DMS153 treated with DMSO at 0.1 percent for 48 hours (cell line): ENCODE measurements at regions not wholly inside any gene's neighbourhood (a gene's known extent, or its start where the extent isn't known, plus 50 kb on each side); places are given as distances from the start of the nearest gene placed in this dataset.
A peak's percentile ranks its signal among the peaks of the same experiment; 100 is the strongest.

ENCODE experiments used
- DNase-seq: peaks from one replicate; lab custom pipeline; 2025; ENCODE audit not compliant: unreplicated experiment; lab: John Stamatoyannopoulos, UW

DNA sequence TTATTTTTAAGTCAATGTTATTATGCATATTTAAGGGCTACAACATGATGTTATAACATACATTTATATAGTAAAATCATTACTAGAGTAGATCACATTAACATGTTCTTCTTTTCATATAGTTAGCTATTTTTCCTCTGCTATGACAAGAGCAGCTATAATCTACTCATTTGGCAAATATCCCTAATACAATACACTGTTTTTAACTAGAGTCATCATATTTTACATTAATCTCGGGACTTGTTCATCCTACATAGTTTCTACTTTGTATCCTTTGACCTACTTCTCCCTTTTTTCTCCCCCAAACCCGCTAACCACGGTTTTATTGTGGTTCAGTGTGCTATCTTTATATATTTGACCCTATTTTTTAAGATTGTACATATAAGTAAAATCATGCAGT lies 249.0 kb downstream of the EPM2A start:
- no peak for DNase-seq

DNA sequence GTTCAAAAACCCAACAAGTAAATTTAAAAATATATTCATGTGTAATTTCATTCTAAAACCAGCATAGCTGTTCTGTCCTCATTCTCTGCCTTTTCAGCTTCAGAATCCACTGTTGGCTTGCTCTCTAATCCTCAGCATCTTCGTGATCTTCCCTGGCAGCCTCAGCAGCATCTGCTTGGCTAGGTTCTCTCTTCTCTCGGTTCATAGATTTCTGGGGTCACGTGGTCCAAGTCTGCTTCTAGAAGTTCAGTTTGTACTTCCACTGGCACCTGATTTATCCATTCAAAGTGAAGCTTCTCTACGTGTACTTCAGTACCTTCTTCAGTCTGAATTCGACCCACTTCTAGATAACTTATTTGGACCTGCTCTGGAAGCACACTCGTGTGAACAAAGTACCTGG lies 245.7 kb downstream of the EPM2A start:
- DNase-seq, result no peak

DNA sequence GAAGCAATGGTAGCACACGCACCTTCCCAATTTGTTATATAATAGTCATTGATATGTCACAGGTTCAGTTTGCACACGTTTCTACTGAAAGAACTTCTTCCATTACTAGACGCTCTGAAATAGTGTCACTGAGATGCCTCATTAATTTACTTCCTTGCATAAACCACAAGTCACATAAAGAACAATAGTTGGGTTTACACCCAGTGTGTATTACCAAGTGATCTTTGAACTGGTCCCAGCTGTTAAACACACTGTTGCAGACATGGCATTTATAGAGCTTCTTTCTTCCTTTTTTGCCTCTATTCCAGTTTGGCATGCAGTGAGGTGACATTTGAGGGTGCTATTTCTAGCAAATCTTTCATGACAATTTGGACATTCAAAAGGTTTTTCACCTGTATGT lies 245.3 kb downstream of the EPM2A start:
- no peak for DNase-seq

DNA sequence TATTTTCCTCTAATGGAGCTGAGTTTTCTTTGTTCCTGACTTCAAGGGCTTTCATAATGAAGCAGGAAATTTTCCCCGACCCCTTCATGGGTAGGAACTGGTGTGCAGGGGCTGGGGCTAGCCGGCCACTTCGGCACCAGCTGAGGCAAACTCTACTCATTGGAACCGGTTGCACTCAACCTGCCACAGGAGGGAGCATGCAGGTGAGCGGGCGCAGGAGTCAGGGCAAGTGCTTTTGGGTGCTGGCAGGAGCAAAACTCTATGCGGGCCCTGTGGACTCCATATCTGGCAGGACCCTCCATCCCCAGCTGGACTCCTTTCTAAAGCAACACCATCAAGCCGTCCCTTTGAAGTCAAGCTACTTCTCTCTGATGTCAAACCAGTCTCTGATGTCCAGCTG lies 244.2 kb downstream of the EPM2A start:
- DNase-seq, result no peak

DNA sequence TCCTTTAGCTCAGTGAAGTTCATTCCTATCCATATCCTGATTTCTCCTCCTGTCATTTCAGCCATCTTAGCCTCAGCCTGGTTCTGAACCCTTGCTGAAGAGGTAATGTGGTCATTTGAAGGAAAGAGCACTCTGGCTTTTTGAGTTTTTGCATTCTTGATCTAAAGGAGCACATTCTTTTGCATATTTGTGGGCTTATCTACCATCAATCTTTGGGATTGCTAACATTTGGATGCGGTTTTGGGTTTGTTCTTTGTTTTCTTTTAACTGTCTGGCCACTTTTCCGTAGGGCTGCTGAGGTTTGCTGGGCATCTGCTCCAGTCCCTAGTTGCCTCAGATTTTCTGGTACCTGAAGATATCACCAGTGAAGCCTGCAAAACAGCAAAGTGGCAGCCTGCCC lies 238.3 kb downstream of the EPM2A start:
- DNase-seq, result no peak

DNA sequence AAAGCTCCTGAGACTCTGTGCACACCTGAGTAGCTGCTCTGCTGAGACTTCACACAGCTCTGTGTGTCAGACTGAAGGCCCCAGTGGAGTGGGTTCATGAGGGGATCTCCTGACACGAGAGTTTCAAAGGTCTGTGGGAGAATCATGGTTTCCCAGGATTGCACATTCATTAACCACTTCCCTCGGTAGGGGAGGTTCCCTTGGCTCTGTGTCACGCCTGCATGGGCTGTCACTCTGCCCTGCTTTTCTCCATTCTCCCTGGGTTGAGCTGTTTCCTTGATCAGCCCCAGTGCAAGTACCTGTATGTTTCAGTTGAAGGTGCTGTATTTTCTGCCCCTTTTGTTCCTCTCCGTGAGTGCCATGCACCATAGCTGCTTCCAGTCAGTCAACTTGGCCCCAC lies 236.9 kb downstream of the EPM2A start:
- DNase-seq, result no peak

DNA sequence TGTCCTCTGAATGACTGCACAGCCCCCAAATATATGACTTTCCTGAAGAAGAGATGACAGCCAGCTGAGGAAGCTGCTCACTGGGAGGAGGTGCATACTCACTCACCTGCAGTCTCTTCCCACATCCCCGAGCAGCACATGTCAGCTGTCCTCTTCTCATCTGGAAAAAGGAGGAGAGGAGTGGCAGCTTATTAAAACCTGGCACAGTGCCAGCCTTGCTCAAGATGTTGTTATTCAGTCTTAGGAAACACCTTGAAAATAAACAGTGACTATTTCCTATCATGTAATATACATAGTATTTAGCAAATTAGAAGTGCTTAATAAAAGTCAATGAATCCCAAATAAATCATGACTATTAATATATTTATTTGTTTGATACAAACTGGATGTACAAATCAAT lies 232.9 kb downstream of the EPM2A start:
- DNase-seq, result peak; percentile 13

DNA sequence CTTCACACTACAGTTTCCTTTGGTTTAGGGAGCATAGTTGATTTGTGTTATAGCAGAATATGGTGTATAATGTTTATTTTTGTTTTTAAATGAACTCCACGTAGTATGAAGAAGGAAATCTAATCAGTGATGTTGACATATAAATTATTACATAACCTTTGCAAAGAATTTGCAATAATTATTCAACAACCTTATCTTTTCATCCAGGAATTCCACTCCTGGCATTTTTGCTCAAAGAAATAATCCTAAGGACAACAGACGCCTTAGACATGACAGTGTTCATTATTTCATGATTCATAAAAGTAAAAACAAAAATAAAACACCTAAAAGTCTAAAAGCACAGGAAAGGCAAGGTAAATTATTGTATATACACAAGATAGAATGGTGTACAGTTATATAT lies 229.2 kb downstream of the EPM2A start:
- no peak for DNase-seq

DNA sequence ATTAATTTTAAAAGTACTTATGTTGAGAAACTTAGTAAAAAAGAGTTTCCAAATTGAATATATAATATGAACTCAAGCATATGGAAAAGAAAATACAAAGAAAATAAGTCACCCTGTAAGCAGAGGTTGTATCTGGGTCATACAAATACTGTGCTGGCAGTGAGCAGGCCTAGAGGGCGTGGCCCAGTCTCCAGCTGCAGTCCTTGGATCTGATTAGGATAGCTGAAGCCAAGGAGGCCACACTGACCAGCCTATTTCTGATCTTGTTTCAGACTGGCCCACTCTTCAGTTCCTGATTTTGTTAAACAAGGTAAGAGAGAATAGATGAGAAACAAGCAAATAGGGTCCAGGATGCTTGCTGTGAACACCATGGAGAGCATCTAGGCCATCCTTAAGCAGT lies 228.8 kb downstream of the EPM2A start:
- DNase-seq, result no peak

DNA sequence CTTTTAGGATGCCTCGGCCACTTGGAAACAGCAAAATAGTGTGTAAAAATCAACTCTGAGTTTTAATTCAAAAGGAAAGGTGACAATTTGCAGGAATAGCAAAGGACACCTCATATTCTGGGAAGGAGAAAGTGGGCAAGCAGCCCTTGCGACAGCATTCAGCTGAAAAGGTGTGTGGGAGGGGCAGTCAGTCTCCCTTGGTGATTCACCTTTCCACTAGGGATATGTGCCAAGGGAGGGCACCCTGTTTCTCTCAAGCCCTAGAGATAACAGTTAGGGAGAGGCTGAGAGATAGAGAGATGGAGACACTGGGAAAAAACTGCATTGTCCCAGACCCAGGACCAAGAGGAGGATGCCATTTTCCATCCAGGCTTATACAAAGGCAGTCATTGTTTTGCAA lies 228.1 kb downstream of the EPM2A start:
- no peak for DNase-seq

DNA sequence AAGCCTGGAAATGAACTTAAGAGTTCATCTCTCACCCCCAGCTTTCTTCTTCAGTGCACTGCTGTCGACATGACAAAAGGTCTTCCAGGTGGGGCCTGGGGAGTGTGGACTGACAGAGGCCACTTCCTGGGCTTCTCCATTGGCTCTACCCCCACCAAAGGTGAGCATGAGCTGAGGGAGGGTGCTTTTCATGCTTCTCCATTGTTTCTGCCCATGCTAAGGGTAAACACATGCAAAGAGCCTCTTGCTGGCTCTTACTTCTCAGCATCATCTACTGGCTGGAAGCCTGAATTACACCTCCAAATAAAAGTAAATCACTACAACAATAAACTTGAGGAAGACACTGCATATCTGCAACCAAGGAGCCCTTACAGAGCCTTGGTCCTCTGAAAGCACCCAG lies 227.2 kb downstream of the EPM2A start:
- no peak for DNase-seq

DNA sequence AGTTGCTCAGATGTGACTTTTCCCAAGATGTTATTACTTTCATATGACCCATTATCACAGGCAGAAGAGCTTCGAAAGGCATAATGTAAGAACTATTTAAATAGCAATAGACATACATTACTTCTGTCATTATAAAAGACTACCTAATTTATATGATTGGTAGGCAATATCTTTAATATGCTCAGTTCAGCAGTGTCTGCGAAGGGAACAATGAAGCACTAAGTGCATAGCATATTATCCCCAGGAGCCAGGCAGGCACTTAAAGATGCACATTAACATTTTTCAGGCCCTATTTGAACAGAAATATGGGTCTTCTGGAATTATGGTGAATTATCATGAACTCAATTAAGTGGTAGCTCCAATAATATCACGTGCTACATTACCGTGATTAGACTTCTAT lies 217.8 kb downstream of the EPM2A start:
- no peak for DNase-seq

DNA sequence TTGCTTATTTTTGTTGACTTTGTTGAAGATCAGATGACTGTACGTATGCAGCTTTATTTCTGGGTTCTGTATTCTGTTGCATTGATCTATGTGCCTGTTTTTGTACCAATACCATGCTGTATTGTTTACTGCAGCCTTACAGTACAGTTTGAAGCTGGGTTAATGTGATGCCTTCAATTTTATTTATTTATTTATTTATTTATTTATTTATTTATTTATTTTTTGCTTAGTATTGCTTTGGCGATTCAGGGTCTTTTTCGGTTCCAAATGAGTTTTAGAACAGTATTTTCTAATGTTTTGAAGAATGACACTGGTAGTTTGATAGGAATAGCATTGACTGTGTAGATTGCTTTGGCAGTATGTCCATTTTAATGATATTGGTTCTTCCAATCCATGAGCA lies 210.3 kb downstream of the EPM2A start:
- DNase-seq, result no peak

DNA sequence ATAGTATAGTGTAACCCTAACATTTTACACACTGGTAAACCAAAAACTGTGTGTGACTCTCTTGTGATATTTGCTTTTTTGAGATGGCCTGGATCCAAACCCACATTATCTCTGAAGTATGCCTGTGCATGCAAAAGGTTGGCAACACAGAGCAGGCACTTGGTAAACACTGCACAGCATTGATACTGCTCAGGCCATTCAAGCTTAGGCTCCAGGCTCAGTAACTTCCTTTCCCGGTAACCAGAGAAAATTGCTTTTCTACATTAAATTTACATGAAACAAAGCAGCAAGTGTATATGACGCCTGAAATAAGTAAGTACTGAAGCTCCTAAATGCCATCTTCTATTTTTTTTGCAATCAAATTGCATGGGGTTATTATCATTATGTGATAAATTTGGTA lies 205.7 kb downstream of the EPM2A start:
- DNase-seq, result peak; percentile 72

DNA sequence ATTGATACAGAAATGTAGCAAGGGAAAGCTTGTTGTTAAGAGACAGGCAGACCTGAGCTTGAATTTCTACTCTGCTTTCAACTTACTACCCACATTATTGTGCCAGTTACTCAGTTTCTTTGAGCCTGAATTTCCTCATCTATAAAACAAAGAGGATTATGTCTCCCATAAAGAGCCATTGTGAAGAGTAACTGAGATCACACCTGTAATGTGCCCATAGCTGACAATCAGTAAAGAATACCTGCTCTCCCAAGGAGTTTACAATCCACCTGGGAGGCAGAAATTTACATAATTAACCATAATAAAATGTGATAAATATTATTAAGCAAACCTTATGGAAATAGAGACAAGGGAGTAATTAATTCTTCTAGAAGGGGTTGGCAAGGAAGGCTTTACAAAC lies 204.9 kb downstream of the EPM2A start:
- DNase-seq, result peak; percentile 19

DNA sequence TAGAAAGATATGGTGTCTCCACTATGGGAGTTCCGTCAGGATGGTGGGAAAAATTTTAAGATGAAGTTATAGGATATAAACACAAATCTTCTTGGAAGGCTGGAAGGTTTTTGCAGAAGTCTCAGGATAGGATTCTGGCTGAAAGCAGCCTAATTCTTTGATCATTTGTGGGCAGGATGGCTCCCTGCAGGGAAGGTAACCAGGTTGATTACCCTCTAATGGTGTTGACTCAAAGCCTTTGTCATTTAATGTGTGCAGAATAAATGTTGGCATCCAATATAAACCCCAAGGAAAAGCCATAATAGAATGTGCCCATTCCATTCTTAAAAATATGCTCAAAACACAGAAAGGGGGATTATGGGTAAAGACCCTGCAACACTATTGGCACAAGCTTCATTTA lies 204.3 kb downstream of the EPM2A start:
- DNase-seq, result peak; percentile 28

DNA sequence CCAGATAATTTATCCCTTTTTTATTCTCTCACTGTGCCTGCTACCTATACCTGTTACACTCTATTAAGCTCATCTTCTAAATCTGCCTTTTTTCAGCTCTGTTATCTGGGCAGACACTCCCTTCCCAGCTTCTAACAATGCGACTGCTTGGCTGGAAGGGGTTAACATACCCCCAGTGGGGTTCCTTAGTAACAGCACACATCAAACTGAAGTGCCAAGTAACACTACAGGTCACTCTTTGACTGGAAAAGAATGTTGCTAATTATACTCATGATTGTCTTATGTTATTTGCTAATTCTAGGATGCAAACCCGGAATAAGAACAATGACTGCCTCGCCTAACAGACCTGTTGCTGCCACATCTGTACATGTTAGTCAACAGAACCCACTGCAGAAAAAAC lies 203.5 kb downstream of the EPM2A start:
- DNase-seq, result no peak

DNA sequence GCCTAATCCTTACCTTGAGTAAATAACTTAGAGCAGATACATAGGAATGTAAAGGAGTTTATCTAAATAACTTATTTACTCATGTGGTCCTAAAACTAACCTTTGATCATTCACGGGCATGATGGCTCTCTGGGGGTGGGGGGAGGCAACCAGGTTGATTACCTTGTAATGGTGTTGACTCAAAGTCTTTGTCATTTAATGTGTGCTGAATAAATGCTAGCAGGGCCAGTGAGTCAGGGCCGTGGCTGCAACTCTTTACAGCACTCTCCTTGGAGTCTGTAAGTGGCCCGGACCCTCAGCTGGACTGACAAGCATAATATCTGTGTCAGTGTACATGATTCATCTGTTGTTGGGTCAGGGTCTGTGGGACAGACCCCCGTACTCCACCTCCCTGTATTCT lies 203.0 kb downstream of the EPM2A start:
- no peak for DNase-seq

DNA sequence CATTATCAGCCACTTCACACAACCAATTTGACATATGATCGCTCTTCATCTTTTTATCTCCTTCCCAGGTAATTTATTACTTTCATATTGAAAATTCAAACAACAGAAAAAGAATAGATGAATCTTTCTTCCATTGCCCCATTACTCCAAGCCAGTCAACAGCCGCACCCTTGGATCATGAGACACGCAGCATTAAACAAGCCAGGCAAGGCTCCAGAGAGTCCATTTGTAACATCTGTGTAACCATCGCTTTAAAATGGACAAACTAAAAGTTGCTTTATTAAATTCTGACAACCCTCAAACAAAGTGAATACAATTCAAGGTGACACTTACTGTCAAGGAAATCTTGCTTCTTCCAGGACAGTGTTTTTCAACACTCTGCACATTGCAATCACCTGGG lies 200.3 kb downstream of the EPM2A start:
- peak; percentile 53 for DNase-seq

DNA sequence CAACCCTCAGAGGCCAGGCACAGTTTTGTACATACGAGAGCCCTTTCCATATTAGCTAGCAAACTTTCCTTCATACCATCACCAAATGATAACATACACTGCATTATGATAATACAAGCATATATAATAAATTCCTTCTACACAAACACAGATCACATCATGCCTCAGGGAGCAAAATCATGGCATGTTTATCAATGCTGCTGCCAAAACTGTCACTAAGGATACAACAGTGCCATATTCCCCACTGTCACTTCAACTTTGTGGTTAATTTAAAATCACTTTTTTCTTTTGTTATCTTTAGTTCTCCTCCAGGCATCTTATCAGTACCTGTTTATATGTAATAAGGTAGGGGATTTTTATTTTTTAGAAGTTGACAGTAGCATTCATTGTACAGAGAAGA lies 196.3 kb downstream of the EPM2A start:
- DNase-seq, result no peak

DNA sequence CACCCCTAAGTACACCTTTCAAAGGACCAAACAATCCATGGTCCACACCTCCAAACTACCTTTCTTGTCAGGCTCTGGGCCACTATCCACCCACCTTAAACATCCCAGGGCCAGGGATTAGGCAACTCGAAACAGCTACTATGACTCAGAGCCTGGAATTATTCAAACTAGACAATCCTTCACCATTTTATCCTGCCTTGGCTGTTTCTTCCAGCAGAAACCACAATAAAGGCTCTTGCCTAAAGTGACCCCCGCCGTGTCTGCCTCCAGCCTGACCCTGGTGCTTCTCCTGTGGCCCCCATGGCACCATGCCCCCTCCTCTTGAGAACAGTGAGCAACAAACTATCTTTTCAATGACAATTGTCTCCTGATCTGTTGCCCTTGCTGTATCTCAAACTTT lies 195.5 kb downstream of the EPM2A start:
- no peak for DNase-seq

DNA sequence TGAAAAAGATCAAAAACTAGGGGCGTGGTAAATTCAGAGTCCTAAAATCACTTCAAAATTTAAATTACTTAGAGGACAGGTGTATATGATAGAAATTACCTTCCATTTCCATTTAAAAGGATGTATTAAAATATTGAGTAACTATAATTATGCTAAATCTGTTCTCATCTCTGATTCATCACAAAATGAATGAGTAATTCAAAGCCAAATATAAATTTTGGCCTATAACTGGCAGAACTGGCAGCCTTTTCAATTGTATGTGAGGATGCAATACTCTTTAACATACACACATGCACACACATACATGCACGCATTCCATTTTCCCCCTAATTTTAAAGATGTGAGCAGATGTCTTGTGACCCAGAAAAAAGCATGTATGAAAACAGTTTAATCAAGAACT lies 194.6 kb downstream of the EPM2A start:
- DNase-seq, result no peak

DNA sequence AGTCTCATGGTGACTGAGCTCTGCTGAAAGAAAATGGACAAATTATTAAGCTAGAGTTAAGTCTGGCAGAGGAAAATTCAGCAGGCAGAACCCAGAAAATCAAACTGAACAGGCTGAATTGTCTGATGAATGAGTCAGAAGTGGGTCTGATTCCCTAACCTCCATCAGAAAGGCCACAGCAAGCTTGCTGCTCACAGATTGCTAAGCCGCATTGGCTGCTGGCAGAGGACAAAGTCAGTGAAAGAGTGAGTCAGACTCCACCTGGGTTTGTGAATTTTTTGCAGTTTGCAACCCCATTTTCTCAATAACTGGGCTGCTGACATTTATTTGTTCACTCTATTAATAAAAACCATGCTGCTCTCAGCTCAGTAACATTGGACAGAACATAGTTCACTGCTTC lies 191.3 kb downstream of the EPM2A start:
- DNase-seq, result no peak

DNA sequence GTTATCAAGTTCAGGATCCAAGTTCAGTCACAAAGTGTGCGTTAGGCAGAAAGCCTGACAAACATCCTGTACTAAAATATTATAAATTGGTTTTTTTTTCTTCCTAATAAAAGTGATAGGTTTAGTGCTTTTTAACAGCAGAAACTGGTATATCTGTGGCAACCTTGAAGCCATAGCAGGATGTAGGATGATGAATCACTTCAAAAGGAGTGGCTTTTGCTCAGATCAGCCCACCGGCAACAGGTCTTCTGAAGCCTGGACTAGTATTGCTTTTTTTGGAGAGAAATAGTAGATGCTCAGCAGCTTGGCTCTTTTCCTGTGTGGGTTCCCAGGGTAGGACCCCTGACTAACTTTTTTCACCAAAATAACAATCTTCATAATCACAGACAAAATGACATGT lies 190.8 kb downstream of the EPM2A start:
- no peak for DNase-seq
